ENCODE measurements at regions not wholly inside any gene's neighbourhood (a gene's known extent, or its start where the extent isn't known, plus 50 kb on each side); places are given as distances from the start of the nearest gene placed in this dataset.

GRCh38 chr16:59749662-59750336, 1015.7 kb upstream of the GOT2 start:
- no peak for DNase-seq
- no peaks in the 10 kb centered on the region for H3K36me3 Mint-ChIP-seq (ENCODE audit: insufficient read depth)
- no peak overlapping the region for H3K4me3 Mint-ChIP-seq
- peaks cover 12 to 15% of the 10 kb centered on the region in 2 donors for H3K9me3 Mint-ChIP-seq
- no peak for ATAC-seq (replicated peaks)
- no peak overlapping the region for H3K27ac Mint-ChIP-seq
- no peaks in the 10 kb centered on the region for H3K27me3 Mint-ChIP-seq
- no peaks in the 10 kb centered on the region for H3K4me1 Mint-ChIP-seq (ENCODE audit: low read depth in 2 of 2)

- no peak overlapping the region for H3K27ac Mint-ChIP-seq
- peaks cover 14 to 16% of the 10 kb centered on the region in 2 donors for H3K9me3 Mint-ChIP-seq
- H3K27me3 Mint-ChIP-seq, result no peaks in the 10 kb centered on the region
- no peak for DNase-seq
- no peaks in the 10 kb centered on the region for H3K36me3 Mint-ChIP-seq (ENCODE audit: insufficient read depth)
- no peak for ATAC-seq (replicated peaks)
- no peaks in the 10 kb centered on the region for H3K4me1 Mint-ChIP-seq (ENCODE audit: low read depth in 2 of 2)
- H3K4me3 Mint-ChIP-seq, result no peak overlapping the region
Observed at GRCh38 chr16:59748531-59748930, 1014.4 kb upstream of the GOT2 start.

GRCh38 chr16:59743504-59743903, 1009.4 kb upstream of the GOT2 start:
- no peaks in the 10 kb centered on the region for H3K4me1 Mint-ChIP-seq (ENCODE audit: low read depth in 2 of 2)

GRCh38 chr16:59740858-59741257, 1006.7 kb upstream of the GOT2 start:
- Mint-ChIP-seq H3K27me3 (no peaks in the 10 kb centered on the region), H3K9me3 (peaks cover 7 to 23% of the 10 kb centered on the region in 2 donors), H3K4me3 (no peak overlapping the region), H3K4me1 (ENCODE audit: low read depth in 2 of 2) (no peaks in the 10 kb centered on the region), H3K27ac (no peak overlapping the region), H3K36me3 (ENCODE audit: insufficient read depth) (no peaks in the 10 kb centered on the region)
- ATAC-seq (replicated peaks) (no peak), DNase-seq (no peak)

More at GRCh38 chr16:59743504-59743903, 1009.4 kb upstream of the GOT2 start:
- H3K27me3 Mint-ChIP-seq, result no peaks in the 10 kb centered on the region
- DNase-seq, result no peak
- no peak overlapping the region for H3K27ac Mint-ChIP-seq
- H3K36me3 Mint-ChIP-seq (ENCODE audit: insufficient read depth), result no peaks in the 10 kb centered on the region
- no peak overlapping the region for H3K4me3 Mint-ChIP-seq
- peaks cover 10 to 23% of the 10 kb centered on the region in 2 donors for H3K9me3 Mint-ChIP-seq
- ATAC-seq (replicated peaks), result no peak

- DNase-seq (no peak), ATAC-seq (replicated peaks) (no peak)
- peaks cover 5 to 7% of the 10 kb centered on the region in 2 donors for H3K9me3 Mint-ChIP-seq
- no peaks in the 10 kb centered on the region for H3K4me1 Mint-ChIP-seq (ENCODE audit: low read depth in 2 of 2)
- H3K27ac Mint-ChIP-seq, result no peak overlapping the region
- no peaks in the 10 kb centered on the region for H3K36me3 Mint-ChIP-seq (ENCODE audit: insufficient read depth)
- H3K27me3 Mint-ChIP-seq, result no peaks in the 10 kb centered on the region
- no peak overlapping the region for H3K4me3 Mint-ChIP-seq
Observed at GRCh38 chr16:59737274-59737673, 1003.2 kb upstream of the GOT2 start.

GRCh38 chr16:59733321-59733720, 999.2 kb upstream of the GOT2 start:
- H3K27me3 Mint-ChIP-seq, result no peaks in the 10 kb centered on the region
- ATAC-seq (replicated peaks), result no peak
- no peaks in the 10 kb centered on the region for H3K4me1 Mint-ChIP-seq (ENCODE audit: low read depth in 2 of 2)
- no peaks in the 10 kb centered on the region for H3K36me3 Mint-ChIP-seq (ENCODE audit: insufficient read depth)
- no peak overlapping the region for H3K27ac Mint-ChIP-seq
- no peak for DNase-seq
- no peak overlapping the region for H3K4me3 Mint-ChIP-seq
- peaks cover 11 to 13% of the 10 kb centered on the region in 2 donors for H3K9me3 Mint-ChIP-seq

GRCh38 chr16:59729613-59730012, 995.5 kb upstream of the GOT2 start:
- Mint-ChIP-seq H3K27me3 (no peaks in the 10 kb centered on the region), H3K4me1 (ENCODE audit: low read depth in 2 of 2) (no peaks in the 10 kb centered on the region), H3K27ac (no peak overlapping the region), H3K4me3 (no peak overlapping the region), H3K36me3 (ENCODE audit: insufficient read depth) (no peaks in the 10 kb centered on the region), H3K9me3 (peaks cover 14 to 15% of the 10 kb centered on the region in 2 donors)
- ATAC-seq (replicated peaks), result no peak
- no peak for DNase-seq

- ATAC-seq (replicated peaks), result no peak
- Mint-ChIP-seq H3K9me3 (no peaks in the 10 kb centered on the region), H3K36me3 (ENCODE audit: insufficient read depth) (no peaks in the 10 kb centered on the region), H3K4me1 (ENCODE audit: low read depth in 2 of 2) (no peaks in the 10 kb centered on the region), H3K4me3 (no peak overlapping the region), H3K27ac (no peak overlapping the region), H3K27me3 (no peaks in the 10 kb centered on the region)
- no peak for DNase-seq
Observed at GRCh38 chr16:59719121-59719520, 985.0 kb upstream of the GOT2 start.

- H3K36me3 Mint-ChIP-seq (ENCODE audit: insufficient read depth), result no peaks in the 10 kb centered on the region
- DNase-seq (no peak), ATAC-seq (replicated peaks) (no peak)
- H3K4me3 Mint-ChIP-seq, result no peak overlapping the region
- H3K27ac Mint-ChIP-seq, result no peak overlapping the region
- H3K27me3 Mint-ChIP-seq, result no peaks in the 10 kb centered on the region
- peaks cover 0 to 4% of the 10 kb centered on the region in 2 donors for H3K9me3 Mint-ChIP-seq
- no peaks in the 10 kb centered on the region for H3K4me1 Mint-ChIP-seq (ENCODE audit: low read depth in 2 of 2)
Observed at GRCh38 chr16:59707436-59708226, 973.5 kb upstream of the GOT2 start.

GRCh38 chr16:59701963-59702930, 968.1 kb upstream of the GOT2 start:
- Mint-ChIP-seq H3K36me3 (ENCODE audit: insufficient read depth) (no peaks in the 10 kb centered on the region), H3K27me3 (no peaks in the 10 kb centered on the region), H3K27ac (no peak overlapping the region), H3K9me3 (peaks cover 7 to 13% of the 10 kb centered on the region in 2 donors), H3K4me3 (no peak overlapping the region), H3K4me1 (ENCODE audit: low read depth in 2 of 2) (no peaks in the 10 kb centered on the region)
- ATAC-seq (replicated peaks) (no peak), DNase-seq (no peak)

- no peak for ATAC-seq (replicated peaks)
- peaks cover 7 to 10% of the 10 kb centered on the region in 2 donors for H3K9me3 Mint-ChIP-seq
- H3K4me1 Mint-ChIP-seq (ENCODE audit: low read depth in 2 of 2), result no peaks in the 10 kb centered on the region
- H3K27me3 Mint-ChIP-seq, result no peaks in the 10 kb centered on the region
- DNase-seq, result no peak
- H3K36me3 Mint-ChIP-seq (ENCODE audit: insufficient read depth), result no peaks in the 10 kb centered on the region
- no peak overlapping the region for H3K27ac Mint-ChIP-seq
- H3K4me3 Mint-ChIP-seq, result no peak overlapping the region
Observed at GRCh38 chr16:59699786-59700185, 965.7 kb upstream of the GOT2 start.

GRCh38 chr16:59698346-59699020, 964.4 kb upstream of the GOT2 start:
- H3K4me1 Mint-ChIP-seq (ENCODE audit: low read depth in 2 of 2), result no peaks in the 10 kb centered on the region
- no peak for ATAC-seq (replicated peaks)
- H3K4me3 Mint-ChIP-seq, result no peak overlapping the region
- no peak for DNase-seq
- no peaks in the 10 kb centered on the region for H3K36me3 Mint-ChIP-seq (ENCODE audit: insufficient read depth)
- no peaks in the 10 kb centered on the region for H3K27me3 Mint-ChIP-seq
- H3K9me3 Mint-ChIP-seq, result peaks cover 7 to 10% of the 10 kb centered on the region in 2 donors
- no peak overlapping the region for H3K27ac Mint-ChIP-seq

- Mint-ChIP-seq H3K27me3 (no peaks in the 10 kb centered on the region), H3K4me3 (no peak overlapping the region), H3K27ac (no peak overlapping the region), H3K4me1 (ENCODE audit: low read depth in 2 of 2) (no peaks in the 10 kb centered on the region), H3K9me3 (peaks cover 7 to 10% of the 10 kb centered on the region in 2 donors), H3K36me3 (ENCODE audit: insufficient read depth) (no peaks in the 10 kb centered on the region)
- no peak for ATAC-seq (replicated peaks)
- DNase-seq, result no peak
Observed at GRCh38 chr16:59697761-59698160, 963.6 kb upstream of the GOT2 start.

All from effector memory CD8-positive, alpha-beta T cell (primary cell).